Astrocyte (in vitro differentiated cells and primary cell): ENCODE measurements at regions not wholly inside any gene's neighbourhood (a gene's known extent, or its start where the extent isn't known, plus 50 kb on each side); places are given as distances from the start of the nearest gene placed in this dataset.

Source experiments
- CTCF ChIP-seq: IDR thresholded peaks from 2 replicates; pipeline ENCODE4 v1.5.1; 2011; ENCODE audit warnings: low read depth, mild to moderate bottlenecking, inconsistent platforms, low read length, moderate library complexity; ENCODE audit not compliant: insufficient read depth
- EZH2 ChIP-seq: IDR thresholded peaks from 2 replicates; pipeline ENCODE4 v1.6.1; 2012; ENCODE audit warnings: mild to moderate bottlenecking, low read length, inconsistent platforms; ENCODE audit not compliant: insufficient read depth

GRCh38 chr15:70329179-70329578 is 231.5 kb upstream of the TLE3 start:
- no peak for TF ChIP-seq EZH2
- no peak for TF ChIP-seq CTCF
